GM03348 (cell line): ENCODE measurements at regions not wholly inside any gene's neighbourhood (a gene's known extent, or its start where the extent isn't known, plus 50 kb on each side); places are given as distances from the start of the nearest gene placed in this dataset.

Experiments used
- DNase-seq: peaks from one replicate; pipeline ENCODE4 v3.0.0; 2012; ENCODE audit warnings: low spot score

DNA sequence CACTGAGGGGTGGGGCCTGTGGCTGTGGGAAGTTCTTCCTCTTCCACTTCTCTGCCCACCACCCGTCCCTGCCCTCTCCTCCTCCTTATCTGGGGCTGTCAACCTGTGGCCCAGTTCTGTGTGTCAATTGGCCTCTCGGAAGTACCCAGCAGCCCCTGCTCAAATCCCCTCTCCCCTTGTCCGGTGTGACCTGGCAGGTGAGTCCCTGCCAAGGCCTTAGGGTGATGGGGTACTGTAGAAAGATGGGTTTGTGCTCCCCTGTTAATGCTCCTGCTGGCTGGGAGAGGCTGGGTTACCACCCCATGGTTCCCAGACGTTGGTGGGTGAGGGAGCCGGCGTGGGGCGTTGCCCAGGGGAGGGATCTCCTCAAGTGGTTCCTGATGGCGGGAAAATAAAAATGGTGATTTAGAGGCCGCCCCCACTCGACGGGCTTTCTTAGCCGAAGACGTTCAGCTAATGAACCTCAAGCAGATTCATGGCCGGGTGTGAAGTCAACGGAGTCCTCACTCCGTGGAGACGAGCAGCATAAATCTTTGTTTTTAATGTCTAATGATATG lies 141.2 kb downstream of the URI1 start:
- DNase-seq, result no peak

DNA sequence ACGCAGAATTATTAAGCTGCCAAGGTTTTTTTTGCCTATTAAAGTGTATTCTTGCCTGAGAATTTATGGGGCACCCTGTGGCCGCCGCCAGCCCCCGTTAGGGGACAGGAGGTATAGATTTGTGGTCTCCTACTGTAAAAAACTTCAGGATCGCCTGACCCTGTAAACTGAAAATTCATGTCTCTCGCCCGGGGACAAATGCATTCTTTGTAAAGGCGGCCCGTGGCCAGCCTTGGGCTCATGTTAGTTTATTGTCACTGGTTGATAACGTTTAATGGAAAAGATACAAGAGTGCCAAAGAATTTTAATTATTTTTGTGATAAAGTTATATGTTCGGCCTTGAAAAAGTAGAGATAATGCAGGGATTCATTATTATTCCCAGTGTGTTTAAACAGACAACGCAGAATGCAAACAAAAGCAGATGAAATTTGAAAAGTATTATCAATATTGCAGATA lies 141.7 kb downstream of the URI1 start:
- DNase-seq, result no peak

DNA sequence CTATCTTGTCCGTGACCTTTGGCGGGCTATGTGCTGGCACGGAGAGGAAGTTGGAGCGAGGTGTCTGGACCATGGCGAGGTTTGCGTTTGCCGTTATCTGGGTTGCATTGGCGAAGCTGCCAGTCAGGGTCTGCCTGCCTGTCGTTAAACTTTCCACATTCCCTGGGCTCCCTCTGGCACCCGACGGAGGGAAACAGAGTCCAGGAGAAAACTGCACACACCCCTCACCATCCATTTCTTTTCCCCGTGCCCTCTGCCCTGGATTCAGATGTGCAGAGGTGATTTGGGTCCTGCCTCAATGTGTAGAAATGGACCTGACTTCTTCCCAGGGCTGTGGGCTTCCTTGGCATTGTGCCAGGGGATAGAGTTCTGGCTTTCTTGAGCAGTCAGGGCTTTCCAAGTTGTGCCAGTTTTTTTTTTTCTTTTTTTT lies 142.4 kb downstream of the URI1 start:
- no peak for DNase-seq

DNA sequence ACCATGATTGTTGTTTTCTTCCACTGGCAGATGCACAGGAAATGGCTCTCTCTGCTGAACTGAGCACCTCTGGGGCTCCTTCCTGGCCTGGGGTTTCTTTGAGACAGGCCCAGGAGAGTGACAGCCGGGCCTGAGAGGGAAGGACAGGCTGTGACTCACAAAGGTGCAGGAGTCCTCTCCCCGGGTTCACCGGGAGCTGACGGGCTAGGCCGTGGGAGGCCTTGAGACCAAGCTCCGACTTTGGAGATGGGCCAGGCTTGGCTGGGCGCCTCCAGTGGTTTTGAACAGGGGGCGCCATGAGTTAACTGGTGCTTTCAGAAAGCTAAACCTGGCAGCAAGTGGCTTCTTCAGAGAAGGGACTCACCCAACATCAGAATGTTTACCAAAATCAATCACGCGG lies 143.4 kb downstream of the URI1 start:
- DNase-seq, result no peak

DNA sequence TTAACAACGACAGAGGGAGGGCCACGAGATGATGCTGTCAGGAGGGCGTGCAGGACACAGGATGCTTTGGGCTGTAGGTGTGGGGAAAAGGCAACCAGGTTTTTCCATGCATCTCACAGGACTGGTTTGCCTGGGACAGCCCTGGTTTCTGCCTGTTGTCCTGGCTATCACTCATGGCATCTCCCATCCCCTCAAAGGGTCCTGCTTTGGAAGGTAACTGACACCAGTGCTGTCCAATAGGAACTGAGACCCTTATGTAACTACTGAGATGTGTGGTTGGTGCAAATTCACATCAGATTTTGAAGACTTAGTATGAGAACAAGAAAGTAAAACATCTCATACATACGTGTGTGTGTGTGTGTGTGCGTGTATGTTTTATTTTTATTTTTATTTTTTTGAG lies 144.2 kb downstream of the URI1 start:
- no peak for DNase-seq

DNA sequence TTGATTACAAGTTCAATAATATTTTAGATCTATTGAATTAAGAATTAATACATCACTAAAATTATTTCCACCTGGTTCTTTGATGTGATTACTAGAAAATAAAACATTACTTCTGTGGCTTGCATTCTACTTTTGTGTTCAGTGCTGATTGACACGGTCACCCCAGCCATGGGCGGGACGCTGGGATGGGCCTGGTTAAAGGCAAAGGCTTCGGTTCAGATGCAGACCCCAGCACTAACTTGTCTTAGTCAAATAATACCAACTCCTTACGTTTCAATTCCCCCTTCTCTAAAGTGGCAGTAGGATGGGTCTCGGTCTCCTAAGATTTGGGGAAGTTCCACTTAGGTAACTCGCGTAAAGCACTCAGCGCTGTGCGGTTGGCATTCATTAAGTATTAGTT lies 144.9 kb downstream of the URI1 start:
- no peak for DNase-seq

DNA sequence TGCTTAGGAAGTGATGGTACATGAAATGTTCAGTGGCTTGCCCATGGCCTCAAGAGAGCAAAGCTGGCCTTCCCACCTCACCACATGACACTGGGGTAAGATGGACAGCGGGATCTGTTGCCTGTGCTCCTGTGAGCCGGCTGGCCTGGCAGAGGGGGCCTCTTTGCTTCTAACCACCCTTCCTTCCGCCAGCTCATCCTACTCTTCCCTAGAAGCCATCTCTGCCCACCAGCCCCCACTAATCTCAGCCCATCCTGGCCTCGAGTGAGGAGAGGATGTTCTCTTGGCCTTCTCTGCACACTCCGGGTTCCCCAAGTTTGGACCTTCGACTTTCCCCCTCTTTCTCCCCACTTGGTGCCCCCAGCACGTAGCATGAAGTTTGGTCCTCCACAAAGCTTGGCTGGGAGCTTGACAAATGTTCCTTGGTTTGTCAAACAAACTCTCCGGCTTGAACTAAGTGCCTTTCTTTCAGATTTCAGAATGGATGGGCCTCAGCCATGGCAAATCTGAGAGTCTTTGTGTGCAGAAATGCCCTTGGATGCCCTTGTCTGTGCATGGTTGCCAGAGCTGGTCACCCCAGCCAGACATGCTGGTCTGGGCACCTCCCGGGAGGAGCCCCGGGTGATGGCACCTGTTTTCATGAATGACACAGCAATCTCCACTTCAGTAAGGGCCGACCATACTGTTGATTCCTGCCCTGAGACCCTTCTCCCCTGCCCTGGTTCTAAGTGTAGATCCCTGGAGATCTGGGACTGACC lies 145.5 kb downstream of the URI1 start:
- DNase-seq, result no peak

DNA sequence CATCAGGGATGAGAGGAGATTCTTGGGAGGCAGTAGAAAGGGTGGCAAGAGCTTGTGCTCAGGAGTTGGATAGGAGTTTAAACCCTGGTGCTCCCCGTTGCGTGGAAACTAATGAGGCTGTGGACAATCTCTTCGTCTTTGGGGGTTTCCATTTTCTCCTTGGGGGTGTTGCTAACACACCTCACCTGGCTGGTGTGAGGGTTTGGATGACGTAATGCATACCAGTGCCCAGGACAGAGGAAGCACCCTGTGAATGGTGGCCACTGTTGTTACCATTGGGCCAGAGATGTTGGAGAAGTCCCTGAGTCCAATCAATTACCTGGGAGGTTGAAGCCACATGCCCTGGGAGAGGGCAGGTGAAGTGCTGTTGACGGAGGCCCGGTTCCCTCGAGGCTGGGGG lies 146.5 kb downstream of the URI1 start:
- DNase-seq, result no peak

DNA sequence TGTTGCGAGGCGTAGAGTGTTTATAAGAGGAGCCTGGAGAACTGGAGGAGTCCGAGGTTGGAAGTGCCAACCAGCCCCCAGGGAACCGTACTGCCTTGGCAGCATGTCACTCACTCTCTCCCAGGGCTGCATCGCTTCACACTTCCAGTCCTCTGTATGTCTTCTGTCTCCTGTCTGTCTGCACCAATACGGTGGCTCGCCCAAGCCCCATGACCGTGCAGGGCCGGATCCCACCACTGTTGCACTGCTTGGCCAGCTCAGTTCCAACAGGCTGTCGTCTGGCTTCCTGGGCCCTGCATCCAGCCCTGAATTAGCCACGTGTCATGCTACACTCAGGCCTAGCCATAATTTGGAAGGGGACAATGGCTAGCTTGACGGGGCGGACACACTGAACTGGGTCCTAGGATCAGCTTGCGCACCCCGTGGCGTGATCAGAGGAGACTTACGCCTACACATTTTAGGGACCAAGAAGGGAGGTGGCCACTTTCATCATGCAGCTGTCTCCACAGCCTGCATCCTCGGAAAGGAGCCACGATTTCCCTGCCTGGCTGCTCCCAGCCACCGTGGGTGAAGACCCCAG lies 147.1 kb downstream of the URI1 start:
- DNase-seq, result no peak

DNA sequence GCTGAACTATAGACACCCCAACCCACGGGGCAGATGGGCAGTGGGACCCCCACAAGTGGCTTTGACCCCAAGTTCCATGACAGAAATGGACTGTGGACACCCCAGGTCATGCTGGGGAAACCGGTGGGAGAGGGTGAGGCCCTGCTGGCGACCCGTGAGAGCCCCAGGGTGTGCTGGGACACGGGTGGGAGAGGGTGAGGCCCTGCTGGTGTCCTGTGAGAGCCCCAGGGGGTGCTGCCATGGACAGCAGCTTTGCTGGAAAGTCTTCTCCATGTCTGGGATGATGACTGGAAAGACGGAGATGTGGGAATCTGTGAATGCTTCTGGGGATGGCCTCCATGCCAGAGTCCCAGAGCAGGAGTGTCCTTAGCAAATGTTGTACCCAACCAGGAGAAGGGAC lies 148.4 kb downstream of the URI1 start:
- DNase-seq, result no peak

DNA sequence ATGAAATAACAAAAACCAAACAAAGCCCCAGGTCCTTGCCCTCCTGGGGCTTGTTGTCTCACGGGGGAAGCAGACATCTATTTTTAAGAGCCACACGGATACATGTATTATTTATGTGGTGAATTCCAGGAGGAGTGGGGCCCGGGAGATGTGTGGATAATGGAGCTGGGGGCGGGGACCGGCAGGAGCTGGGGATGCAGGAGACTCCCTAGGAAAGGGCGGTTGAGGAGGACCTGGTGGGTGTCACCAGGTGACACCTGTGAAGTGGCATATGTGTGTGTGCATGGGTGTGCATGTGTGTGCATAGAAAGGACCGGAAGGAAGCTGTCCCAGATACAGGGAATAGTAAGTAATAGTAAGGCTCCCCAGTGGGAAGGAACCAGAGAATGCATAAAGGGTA lies 148.9 kb downstream of the URI1 start:
- no peak for DNase-seq

DNA sequence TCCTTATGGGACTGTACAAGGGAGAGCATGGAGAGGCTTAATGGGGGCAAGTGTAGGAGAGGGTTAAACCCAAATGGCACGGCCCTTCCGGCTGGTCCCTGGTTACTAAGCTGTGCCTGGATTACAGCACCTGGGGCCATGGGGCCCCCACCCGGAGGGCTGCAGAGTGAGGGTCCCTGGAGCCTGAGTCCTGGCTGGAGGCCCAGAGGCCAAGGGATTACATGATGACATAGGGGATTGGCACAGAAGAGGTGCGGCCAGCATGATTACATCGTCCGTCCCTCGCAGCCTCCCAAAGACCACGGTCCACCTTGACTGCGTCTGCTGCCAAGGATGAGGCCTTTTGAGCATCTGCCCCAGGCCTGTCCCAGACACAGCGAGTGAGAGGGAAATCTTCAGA lies 149.4 kb downstream of the URI1 start:
- DNase-seq, result no peak

DNA sequence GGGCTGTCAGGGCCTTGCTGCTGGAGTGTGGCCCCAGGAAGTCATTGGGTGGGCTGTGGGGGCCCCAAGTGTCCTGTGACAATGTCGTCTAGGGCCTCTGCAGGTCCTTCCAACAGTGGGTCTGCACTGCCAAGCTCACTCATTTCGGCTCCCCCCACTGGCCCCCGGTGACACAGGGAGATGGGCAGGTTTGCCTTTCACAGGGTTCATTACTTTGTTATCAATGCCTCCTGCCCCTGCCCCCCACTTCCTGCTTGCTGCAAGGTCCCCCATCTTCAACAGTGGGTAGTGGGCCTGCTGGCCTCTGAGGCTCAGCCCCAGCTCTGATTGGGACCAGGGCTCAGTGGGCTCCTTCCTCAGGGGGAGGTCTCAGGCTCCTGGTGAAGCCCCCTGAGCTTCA lies 149.8 kb downstream of the URI1 start:
- no peak for DNase-seq

DNA sequence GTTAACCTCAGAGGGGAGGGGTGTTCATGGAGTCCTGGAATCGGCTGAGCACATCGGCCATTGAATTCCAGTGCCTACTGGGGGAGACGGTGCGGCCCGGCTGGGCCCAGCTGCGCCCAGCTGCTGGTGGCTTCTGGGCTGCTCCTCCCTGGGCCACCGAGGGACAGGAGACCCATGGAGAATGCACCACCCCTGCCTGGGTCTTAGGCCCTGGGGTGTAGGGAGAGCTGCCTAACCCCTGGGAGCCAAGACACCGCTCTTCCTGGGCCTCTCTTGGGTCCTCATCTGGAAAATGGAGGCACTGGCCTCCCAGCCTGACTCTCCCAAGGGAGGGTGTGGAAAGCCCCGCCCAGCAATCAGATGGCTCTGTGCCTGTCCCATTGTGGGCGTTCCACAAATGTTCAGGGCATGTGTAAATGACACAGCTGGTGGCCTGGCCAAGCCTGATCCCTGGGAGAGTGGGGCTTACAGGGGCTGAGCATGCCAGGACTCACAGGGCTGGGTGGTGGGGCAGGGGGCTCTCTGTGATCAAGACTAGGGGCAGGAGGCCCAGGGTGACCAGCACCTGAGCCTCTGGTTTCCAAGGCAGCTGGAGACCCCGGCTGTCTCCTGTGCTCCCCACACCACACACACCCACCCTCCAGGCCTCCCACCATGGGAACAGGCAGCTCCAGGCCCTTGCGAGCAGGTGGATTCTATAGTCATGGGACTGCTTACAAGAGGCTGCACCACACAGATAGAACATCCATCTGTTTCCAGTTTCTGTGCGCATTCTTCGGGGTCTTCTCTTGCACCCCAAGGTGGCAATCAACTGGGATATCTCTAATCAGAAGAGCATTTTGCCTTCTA lies 150.9 kb downstream of the URI1 start:
- no peak for DNase-seq

DNA sequence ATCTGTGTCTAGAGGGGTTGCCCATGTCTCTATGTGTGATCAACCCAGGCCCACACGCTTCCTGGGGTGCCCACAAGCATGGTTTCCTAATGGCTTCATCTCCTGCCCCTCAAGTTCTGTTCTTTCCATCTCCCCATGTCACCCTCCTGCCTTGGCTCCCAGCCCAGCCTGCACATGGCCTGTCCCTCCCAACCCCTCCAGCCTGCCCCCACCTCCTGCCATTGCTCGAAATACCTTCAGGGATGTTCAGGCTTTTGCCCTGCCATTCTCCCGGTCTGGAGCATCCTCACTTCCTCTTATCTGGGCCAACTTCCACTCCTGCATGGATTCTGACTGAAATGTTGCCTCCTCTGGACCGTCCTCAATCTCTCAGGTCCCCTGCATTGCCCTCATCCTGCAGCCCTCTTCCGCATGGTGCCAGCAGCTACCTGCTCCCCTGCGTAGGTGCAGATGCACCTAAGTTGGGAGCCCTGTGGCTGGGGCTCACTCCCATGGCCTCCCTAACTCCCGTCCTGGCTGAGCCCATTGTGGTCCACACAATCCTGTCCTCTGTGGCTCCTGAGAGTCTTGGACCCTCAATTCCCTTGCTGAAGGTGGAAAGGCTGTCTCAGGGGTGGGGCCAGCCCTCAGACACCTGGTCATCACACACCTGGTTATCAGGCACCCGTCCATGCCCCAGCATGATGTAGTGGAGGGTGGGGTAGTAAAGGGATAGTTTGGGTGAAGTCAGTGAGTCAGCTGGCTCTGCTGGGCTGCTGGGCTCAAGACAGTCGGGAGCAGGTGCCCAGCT lies 152.1 kb downstream of the URI1 start:
- no peak for DNase-seq

DNA sequence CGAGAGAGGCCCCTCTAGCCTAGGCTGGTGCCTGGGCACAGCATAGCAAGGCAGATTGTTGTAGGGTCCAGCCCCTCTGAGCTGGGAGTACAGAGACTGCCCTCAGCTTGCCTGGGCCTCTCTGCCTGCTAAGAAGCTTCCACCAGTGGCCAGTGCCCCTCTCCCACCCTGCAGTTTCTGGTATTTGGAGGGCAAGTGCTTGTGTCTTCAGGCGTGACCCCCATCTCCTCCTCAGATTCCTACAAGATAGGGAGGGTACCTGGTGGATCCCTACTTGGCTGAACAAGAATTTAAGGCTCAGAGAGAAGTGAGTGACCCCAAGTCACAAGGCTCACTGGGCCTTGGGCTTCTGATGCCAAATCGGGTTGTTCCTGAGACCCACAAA lies 152.7 kb downstream of the URI1 start:
- DNase-seq, result no peak

DNA sequence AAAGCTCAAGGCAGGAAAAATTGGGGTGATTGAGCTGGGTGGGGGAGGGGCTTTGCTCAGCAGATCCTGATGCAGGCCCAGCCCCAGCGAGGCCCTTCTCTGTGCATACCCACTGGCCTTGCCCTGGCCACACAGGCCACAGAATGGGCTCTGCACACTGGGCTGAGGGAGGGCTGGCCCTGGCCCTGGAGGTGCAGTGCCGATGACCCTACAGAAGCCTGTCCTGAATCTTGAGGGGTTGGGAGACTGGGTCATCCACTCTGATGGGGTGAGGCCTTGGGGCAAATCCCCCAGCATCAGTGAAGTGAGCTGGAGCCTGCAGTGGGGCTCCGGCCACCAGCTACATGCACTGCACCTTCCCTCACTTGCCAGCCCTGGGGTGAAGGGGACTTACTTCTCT lies 153.1 kb downstream of the URI1 start:
- no peak for DNase-seq

DNA sequence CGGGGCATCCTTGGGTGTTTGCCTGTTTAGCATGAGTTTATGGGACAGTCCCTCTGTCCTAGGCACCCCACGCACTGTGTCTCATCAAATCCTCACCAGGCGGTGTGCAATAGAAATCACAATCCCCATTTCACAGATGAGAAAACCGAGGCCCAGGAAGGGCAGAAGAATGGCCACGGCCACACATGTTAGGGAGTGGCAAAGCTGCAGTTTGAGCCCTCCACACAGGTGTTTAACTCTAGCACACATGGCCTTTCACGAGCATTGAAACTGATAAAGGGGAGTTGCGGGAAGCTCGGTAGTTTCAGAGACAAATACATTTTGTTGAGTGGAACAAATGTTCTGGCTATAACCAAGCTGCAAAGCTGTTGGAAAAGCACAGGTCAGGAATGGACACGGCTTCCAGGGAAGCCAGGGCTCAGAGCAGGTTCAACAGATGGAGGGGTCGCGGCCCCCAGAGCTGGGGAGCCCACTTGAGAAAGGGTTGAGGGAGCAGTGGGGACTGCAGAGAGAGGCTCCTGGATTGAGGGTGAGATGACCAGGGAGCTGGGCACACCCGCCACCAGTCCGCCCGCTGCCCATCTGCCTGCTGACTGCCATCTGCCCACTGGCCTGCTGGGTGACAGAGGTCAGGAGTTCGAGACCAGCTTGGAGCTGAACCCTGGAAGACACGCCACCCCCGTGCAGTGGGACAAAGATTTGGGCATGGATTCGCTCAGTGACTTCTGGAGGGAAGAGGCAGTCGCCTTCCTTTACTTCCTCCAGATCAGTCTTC lies 154.7 kb downstream of the URI1 start:
- no peak for DNase-seq

DNA sequence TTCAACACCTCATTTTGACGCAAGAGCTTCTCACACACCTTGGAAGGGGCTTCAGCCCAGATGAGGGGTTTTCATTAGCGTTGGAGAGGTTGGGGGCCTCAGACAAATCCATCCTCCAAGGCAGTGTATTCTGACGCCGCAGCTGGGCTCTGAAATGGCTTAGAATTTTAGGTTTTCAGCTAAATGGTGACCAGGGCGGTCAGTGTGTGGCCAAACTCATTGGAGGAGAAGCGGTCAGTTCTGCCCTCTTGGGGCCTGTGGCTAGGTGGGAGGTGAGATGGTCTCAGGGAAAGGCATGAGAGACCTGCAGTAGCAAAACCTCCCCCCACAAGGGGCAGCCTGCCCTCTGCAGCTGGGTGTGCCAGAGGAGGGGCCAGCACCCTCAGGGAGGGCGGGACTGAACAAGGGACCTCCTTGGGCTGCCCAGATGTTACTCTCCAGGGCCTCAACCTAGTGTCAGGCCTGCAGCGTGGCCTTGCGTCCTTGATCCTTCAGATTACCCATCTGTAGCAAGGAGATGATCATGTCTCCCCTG lies 155.8 kb downstream of the URI1 start:
- DNase-seq, result no peak

DNA sequence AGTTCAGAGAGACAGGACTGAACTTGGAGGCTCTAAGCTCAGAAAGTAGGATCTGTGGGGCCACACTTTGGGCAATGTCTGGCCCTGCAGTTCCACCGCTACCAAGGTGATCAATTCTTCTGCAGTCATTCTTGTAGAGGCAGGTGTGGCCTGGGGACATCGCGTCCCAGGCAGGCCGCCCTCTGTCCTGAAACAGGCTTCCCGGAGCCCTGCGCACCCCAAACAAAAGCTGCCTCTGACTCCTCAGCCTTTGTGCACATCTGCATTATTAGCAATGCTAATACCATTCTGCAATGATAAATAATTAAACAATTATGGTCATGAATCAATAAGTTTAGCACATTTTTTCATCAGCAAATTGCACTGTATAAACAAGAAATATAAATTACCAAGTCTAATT lies 160.2 kb downstream of the URI1 start:
- no peak for DNase-seq

DNA sequence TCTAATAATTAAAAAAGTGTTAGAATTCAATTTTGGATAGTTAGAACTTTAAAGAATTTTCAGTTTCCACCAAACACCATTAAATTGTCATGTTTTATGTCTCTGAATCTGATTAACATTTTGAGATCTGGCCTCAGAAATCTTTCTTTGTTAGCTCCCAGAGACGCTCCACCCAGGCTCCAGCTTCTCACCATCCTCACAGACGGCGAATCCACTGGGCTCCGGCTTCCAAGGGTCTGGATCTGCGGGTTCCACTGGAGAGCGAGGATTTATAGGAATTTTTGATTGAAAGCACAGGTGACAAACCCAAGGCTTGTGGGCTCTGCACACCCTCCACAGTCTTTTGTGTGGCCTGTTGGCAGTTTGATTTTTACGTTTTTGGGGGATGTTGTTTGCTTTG lies 160.6 kb downstream of the URI1 start:
- DNase-seq, result no peak
